GM12875 (cell line): ENCODE measurements at regions not wholly inside any gene's neighbourhood (a gene's known extent, or its start where the extent isn't known, plus 50 kb on each side); places are given as distances from the start of the nearest gene placed in this dataset.

ENCODE experiments used
- H3K4me3 ChIP-seq: one replicate; pipeline ENCODE4 v1.5.1; 2011; ENCODE audit warnings: low read depth, low read length, control low read depth
- TF ChIP-seq, protein P1 (sequence below): IDR thresholded peaks from 2 replicates; pipeline ENCODE4 v1.5.1; 2011; ENCODE audit warnings: low read depth, mild to moderate bottlenecking, control low read depth, inconsistent platforms, low read length, moderate library complexity, borderline replicate concordance; ENCODE audit not compliant: insufficient read depth

DNA sequence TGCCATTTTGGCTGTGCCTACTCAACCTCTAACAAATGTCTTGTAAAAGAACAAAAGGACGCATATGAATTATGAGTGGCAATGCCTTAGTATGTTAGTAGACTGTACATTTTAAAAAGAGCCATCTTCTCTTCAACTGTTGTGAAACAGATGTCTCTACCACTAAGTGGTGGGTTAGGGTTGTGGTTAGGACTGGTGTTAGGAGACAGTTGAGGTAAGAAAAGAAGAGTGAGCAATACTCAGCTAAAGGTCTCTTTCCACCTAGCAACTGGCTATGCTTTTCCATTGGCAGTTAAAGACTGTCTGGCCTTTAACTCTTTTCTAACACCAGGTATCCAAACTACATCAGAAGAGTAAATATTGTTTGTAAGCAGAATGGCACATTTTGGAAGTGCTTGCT lies 221.7 kb upstream of the TBC1D5 start:
- no peak overlapping the region for H3K4me3 ChIP-seq
- TF ChIP-seq, protein P1, sequence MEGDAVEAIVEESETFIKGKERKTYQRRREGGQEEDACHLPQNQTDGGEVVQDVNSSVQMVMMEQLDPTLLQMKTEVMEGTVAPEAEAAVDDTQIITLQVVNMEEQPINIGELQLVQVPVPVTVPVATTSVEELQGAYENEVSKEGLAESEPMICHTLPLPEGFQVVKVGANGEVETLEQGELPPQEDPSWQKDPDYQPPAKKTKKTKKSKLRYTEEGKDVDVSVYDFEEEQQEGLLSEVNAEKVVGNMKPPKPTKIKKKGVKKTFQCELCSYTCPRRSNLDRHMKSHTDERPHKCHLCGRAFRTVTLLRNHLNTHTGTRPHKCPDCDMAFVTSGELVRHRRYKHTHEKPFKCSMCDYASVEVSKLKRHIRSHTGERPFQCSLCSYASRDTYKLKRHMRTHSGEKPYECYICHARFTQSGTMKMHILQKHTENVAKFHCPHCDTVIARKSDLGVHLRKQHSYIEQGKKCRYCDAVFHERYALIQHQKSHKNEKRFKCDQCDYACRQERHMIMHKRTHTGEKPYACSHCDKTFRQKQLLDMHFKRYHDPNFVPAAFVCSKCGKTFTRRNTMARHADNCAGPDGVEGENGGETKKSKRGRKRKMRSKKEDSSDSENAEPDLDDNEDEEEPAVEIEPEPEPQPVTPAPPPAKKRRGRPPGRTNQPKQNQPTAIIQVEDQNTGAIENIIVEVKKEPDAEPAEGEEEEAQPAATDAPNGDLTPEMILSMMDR = no peak

DNA sequence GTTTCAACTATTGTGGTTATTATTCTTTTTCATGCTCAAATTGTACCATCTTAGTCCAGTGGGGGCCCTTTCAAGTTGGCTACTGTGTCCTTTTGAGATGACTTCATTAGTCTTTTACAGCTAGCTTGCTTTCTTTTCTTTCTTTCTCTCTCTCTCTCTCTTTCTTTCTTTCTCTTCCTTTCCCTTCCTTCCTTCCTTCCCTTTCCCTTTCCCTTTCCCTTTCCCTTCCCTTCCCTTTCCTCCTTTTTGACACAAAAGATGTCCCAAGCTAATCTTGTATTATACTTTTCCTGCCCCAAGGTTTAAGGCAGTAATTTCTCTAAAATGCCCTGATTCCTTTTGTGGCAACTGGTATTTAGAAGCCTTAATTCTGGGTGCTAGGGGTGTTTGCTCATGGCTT lies 213.0 kb upstream of the TBC1D5 start:
- TF ChIP-seq, protein P1 = no peak
- H3K4me3 ChIP-seq = no peak overlapping the region

DNA sequence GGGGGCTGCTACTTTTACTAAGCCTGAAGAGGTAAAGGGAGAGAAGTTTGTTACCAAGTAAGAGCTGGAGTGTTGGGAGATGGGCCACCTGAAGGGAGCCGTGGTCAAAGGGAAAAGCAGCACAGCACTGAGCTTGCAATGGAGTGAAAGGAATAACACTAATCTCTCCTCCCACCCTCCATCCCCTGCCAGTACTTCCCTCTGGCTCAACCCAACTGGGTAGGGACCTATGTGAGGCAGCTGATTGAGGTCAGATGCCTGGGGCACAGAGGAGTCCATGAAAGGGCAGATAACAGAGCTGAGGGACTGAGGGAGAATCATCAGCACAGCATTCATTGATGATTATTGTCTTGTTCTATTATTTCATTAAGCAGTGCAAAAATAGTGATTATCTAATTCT lies 212.4 kb upstream of the TBC1D5 start:
- no peak overlapping the region for H3K4me3 ChIP-seq
- TF ChIP-seq, protein P1 = no peak

DNA sequence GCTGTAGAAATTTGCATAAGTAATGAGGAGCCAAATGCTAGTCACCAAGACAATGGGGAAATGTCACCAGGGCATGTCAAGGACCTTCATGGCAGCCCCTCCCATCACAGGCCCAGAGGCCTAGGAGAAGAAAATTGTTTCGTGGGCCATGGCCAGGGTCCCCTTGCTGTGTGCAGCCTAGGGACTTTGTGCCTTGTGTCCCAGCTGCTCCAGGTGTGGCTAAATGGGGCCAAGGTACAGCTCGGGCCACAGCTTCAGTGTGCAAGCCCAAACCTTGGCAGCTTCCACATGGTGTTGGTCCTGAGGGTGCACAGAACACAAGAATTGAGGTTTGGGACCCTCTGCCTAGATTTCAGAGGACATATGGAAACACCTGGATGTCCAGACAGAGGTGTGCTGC lies 208.8 kb upstream of the TBC1D5 start:
- TF ChIP-seq, protein P1 = no peak
- H3K4me3 ChIP-seq = no peak overlapping the region

DNA sequence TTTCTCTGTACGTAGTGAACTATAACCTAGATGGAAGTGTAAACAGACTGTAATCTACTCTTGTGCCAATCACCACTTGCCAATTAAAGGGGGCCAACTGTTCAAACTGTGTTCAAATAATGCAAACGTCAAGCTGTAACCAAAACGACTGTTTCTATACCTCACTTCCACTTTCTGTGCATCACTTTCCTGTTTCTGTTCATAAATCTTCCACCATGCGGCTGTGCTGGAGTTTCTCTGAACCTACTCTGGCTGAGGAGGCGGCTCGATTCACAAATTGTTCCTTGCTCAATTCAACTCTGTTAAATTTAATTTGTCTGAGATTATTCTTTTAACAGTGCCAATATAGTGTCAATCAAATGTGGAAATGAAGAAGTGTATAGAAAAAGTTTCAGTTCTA lies 206.7 kb upstream of the TBC1D5 start:
- TF ChIP-seq, protein P1 = no peak
- H3K4me3 ChIP-seq = no peak overlapping the region

DNA sequence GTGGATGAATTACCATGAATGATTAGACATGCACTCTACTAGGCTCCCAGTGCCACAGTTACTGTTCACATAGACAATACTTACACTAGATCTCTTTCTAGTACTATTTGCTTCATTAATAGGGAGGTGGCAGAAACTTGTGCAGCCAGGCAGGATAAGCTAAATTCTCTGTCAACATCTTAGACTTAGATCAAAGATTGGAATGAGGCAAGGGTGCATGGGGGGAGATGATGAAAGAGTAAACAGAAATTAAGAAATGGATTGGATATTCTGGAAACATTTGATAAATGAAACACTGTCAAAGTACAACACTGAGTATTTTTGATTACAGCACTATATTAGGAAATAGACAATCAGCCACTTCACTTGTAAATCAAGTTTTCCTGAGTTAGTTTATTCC lies 205.4 kb upstream of the TBC1D5 start:
- TF ChIP-seq, protein P1 = no peak

DNA sequence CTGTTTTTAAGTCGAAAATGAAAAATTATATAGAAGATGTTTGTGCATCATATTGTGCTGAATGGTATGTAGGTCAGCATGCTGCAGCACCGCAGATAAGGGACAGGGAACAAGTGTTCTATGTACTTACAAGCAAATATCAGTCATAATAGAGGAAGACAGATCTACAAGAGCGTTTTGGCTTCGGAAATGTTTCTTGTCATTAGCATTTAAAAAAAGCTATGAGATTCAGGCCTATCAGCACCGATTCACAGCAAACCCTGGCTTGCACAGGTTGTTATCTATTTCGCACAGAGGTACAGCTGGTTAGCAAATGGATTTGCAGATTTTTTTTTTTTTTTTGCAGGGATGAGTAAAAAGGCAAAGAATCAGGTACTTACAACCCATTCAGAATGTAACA lies 204.2 kb upstream of the TBC1D5 start:
- TF ChIP-seq, protein P1 = no peak
- H3K4me3 ChIP-seq = no peak overlapping the region

More for the DNA sequence above, 205.4 kb upstream of the TBC1D5 start:
- no peak overlapping the region for H3K4me3 ChIP-seq
